ENCODE measurements at regions not wholly inside any gene's neighbourhood (a gene's known extent, or its start where the extent isn't known, plus 50 kb on each side); places are given as distances from the start of the nearest gene placed in this dataset.
"Not testable (repeated sequence)": the region's sequence is repeated elsewhere in the genome, so short reads cannot be mapped to it uniquely, and the experiment has no call there.

DNA sequence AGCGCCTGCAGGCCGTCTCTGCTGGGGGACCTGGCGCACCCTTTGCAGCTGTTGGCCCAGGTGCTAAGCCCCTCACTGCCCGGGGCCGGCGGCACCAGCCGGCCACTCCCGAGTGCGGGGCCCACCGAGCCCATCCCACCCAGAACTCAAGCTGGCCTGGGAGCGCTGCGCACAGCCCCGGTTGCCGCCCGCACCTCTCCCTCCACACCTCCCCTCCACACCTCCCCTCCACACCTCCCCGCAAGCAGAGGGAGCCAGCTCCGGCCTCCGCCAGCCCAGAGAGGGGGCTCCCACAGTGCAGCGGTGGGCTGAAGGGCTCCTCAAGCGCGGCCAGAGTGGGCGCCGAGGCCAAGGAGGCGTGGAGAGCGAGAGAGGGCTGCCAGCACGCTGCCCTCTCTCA, 177.8 kb upstream of the KAZN start:
- no peak for DNase-seq

DNA sequence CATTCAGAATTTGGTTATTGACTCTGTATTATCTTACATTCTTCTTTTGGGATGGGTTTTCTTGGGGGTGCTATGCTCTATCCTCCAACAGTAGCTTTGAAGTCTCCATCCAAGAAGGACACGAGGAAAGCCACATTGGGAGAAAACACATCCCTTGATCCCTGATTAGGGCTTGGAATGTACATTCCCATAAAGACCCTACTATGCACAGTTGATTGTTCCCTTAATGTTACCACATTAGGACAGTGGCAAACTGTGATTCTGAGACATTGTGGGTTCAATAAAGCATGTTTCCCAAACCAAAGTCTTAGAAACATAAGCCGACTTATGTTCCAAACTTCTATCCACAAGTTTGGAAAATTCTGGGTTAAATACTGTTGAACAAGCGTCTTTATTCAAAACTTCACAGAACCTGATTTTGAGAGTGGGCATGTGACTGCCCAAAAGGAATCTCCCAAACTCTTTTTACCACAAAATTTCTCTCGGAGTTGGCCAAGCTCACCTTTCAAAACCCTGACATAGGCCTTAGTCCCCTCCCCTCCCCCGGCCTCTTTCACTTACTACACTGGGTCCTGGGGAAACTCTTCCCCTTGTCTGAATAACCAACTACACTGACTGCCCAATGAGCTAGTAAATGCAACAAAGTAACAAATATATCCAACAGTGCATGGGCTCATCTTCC, 177.0 kb upstream of the KAZN start:
- no peak for DNase-seq

DNA sequence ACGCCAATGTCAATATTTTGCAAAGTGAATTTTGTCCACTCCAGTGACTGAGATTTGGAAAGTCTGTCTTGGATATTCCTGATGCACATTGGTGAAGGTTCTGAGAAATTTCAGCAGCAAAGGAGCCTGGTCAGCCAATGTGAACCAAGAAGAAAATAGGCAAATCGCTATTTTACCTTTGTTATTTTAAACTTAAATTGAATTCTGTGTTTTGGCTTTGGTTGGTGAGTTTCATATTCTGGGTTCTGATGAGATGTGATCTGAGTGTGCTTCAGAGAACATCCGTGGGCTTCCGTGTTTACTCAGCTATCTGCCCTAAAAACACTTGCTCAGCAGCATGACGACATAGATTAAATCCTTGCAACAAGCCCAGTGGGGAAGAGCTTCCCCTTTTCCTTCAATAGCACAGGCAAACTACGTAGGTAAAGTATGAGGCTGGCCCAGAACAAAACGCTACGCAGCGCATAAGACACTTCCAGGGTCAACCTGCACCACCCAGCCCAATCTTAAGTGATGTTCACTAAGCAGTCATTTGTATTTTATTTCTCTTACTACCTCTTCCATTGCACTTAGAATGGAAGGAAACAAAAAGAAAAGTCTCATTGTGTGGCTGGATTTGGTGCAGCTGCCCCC, 176.4 kb upstream of the KAZN start:
- DNase-seq = no peak

DNA sequence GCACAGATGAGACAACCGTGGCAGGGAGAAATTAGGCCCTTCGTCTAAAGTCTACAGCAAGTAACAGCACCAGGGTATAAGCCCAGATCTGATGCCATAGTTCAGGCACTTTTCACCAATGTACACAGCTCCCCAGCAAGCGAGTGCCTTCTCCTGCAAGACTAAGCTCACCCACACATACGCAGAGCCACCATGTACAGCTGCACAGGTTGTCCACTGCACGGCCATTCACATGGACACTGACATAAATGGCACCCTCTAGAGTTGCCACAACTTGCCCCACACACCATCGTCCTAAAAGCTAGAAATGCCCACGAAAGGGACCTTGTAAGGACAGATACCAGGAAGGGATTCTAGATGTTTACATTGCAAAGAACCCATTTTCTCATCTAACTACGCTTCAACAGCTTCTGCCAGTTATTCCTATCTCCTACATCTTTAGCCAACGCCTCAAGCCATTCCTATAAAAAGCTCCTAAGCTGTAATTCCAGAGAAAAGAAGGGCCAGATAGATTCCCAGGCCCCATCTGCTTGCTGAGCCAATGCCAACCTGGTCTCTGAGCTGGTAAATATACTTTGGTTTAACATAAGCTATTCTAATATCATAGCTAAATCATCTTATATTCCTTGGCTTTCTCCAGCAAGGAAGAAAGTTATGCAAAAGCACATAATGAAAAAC, 174.0 kb upstream of the KAZN start:
- no peak for DNase-seq

DNA sequence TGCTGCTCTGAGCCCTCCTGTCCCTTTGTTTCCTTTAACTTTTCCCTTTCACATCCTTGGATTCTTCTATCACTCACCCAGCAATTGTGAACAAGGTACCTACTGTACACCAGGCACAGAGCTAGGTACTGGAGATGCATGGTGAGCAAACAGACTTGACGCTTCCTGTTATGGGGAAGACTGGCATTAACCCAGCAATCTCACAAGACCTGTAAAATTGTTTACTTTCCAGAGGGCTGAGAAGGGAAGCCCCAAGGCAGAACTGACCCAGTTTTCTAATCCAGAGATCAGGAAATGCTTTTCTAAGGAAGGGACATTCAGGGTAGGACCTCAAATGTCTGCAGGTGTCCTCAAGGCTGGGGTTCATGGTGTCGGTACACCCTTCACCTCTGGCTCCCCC, 171.6 kb upstream of the KAZN start:
- DNase-seq = no peak

DNA sequence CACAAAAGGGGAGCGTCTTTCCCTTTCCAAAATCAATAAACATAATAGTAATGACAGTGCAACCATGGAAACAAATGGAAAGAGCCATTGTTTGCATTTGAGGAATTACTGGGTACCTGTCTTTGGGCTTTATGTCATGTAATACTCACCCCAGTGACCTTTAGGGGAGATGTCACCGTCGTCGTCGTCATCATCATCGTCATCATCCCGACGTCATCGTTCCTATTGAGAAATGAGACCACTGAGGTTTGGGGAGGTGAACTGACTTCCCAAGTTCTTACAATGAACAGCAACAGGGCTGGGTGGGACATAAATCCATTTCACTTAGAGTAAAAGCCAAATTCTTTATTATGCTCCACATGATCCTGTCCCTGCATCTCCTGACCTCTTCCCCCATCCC, 168.9 kb upstream of the KAZN start:
- DNase-seq = no peak

DNA sequence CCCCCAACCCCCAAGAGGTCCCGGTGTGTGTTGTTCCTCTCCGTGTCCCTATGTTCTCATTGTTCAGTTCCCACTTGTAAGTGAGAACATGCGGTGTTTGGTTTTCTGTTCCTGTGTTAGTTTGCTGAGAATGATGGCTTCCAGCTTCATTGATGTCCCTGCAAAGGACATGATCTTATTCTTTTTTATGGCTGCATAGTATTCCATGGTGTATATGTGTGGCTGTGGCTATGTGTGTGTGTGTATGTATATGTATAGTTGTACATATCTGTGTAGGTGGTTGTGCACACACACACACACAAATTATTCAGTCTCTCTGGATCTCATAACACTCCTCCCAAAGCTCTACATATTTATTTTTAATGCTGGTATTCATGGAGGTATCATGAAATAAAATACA, 165.8 kb upstream of the KAZN start:
- DNase-seq = not testable (repeated sequence)

DNA sequence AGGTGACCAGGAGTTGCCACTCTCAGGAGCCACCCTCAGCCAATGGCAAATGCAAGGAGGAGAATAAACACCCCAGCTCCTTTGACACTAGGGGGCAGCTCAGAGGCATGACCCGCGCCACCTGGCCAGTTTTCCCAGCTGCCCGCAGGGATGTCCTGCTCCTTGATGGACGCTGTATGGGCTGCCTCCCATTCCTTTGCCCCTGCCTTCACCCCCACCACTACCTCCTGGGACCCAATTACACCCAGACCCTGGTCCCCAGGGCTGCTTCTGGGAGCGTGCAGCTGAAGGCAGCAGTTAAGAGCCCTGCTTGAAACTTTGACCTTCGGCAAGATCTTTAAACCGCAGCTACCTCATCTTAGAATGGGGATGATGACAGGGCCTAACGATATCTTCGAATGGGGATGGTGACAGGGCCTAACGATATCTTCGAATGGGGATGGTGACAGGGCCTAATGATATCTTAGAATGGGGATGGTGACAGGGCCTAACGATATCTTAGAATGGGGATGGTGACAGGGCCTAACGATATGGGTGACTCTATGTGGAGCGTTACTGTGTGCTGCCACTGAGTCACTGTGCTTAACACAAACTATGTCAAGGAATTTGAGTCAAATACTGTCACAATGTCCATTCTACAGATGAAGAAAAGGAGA, 163.0 kb upstream of the KAZN start:
- DNase-seq = no peak

DNA sequence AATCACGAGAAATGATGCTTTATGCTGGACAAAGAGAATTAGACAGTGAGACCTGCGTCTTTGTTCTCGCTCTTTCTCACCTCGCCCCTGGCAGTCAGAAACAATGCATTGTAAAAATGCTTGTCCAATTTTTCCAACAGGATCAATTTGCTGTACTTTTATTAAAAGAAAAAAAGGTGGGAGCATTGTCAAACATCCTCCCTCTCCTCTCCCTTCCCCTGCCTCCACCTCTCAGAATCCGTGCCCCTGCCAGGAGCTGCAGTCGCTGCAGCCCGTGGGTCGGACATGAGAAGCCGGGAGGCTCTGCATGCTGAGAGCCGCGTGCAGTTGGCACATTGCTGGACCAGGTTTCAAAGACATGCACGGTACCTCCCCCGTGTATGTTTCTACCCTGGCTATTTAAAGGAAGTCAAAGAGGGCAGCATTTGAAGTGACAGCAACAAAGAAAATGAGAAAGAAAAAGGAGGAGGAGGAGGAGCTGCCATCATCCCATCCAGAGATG, 161.0 kb upstream of the KAZN start:
- no peak for DNase-seq

DNA sequence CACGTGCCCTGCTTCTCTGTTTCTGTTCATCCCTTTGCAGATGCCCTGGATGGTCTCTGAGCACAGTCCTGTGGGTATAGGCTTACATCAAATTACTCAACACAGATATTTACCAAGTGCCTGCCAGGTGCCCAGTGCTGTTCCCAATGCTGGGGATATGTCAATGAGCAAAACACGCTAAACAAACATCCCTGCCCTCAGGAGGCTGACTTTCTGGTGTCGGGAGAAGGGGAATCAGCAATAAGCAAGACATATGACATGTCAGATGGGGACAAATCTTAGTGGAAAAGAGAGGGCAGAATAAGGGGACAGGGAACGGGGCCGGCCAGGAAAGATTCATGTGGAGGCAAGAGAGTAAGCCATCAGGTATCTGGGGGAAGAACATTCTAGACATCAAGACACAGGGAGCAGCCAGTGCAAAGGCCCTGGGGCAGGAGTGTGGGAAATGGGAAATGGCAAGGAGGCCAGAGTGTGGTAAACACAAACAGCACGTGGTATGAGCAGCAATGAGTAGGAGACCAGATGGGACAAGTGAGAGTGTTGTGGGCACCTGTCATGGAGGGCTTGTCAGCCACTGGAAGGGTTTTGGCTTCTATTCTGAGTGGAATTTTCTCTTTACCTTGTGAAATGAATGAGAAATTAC, 160.2 kb upstream of the KAZN start:
- DNase-seq = no peak

DNA sequence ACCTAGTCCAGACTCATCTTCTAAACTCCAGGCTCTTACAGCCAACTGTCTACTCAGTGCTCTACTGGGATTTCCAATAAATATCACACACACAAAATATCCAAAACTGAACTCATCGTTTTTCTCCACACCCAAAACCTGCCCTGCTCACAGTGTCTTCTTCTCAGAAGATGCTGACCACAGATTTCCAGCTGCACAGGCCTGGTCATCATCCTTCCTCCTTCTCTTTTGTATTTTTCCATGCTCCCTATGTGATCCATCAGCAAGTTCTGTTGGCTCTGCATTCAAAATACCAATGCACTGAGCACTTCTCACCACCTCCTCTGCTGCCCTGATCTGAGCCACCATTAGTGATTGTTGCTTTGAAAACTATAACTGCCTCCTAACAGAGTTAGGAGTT, 159.5 kb upstream of the KAZN start:
- DNase-seq = no peak

DNA sequence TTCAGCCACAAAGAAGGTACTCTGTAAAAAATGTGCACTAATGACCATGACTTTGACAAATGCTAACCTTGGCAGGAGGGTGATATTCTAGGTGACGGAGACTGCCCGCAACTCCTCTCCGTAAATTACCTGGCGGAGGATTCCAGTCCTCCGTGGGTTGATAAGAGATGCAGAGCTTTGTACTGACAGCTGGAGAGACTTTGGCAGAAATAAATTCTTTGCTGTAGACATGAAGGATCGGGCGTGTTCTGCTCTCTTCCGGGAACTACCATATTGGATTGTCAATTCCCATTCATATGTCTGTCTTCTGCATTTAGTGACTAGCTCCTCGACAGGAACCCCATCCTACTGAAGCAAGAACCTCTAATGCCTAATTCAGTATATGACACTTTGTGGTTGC, 158.3 kb upstream of the KAZN start:
- DNase-seq = no peak

DNA sequence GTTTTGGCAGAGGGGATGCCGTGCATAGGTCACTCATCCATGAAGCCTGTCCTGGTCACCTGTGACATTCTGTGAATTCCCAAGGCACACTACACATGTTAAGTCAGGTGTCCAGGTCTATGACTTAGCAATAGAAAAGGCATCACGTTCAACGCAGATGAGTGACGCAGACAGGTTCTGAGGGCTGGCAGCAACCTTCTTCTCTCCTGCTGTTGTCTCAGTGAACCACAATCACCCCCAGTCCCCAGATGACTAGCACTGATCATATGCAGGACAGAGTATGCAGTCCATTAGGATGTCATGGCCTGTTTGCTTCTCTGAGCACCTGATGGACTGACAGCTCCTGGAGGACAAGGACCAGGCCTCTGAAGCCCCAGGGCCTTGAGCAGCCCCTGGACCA, 157.8 kb upstream of the KAZN start:
- DNase-seq = no peak

DNA sequence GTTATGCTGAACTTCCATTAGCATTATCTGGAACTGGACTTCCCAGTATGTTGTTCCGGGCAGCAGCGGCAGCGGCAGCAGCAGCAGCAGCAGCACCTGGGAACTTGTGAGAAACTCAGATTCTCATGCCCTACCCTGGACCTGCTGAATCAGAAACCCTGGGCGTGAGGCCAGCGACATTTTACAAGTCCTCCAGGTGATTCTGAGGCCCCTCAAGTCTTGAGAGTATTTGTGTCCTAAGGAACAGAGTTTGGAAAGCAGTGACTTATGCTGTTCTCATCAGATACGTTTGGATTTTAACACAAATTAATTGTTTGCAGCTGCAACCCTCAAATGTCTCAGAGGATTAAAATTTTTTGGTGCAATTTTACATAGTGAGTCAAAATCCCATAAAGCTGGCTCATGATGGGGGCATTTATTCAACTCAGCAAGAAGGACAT, 157.2 kb upstream of the KAZN start:
- no peak for DNase-seq

DNA sequence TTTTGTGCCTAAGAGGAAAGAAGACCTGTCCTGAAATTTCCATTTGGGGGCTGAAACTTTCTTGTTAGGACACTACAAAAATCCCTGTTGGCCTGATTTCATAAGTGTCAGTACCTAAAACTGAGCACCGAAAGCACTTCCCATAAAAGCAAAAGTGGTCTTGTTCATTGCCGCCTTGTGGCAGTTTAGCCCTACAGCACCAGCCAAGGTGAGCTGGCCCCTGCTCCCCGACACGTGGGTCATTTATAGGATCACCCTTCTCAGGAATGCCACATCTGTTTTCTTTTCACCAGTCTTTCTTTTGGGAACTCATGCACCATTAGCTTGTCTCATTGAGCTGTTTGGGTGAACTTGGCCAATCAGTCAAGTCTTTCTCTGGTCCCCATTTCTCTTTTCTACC, 155.8 kb upstream of the KAZN start:
- no peak for DNase-seq

DNA sequence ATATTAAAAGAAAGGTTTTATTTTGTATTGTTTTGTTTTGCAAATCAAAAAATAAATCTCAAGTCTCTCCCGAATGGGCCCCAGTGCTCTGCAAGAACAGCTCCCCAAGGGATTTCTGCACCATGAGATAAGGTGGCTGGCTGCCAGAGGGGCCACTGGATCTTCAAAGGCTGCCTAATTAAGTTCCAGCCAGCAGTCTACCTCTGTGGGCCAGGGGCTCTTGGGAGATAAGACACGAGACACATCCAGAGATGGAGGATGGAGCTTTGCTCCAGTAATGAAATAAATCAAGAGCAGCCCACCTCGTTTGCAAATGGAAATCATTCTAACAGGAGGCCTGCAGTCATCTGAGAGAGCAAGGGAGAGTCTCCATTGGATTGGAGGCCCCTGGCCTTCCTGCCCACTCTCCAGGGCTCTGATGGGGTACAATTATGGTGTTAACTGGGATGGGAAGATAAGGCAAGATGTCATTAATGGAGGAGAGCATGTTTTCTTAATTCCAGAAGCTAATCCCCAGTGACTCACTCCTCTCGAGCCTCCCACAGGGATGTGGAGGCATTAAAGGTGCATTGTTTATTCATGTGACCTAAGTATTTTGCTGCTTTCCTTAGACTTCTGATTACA, 155.2 kb upstream of the KAZN start:
- DNase-seq = peak; percentile 10

DNA sequence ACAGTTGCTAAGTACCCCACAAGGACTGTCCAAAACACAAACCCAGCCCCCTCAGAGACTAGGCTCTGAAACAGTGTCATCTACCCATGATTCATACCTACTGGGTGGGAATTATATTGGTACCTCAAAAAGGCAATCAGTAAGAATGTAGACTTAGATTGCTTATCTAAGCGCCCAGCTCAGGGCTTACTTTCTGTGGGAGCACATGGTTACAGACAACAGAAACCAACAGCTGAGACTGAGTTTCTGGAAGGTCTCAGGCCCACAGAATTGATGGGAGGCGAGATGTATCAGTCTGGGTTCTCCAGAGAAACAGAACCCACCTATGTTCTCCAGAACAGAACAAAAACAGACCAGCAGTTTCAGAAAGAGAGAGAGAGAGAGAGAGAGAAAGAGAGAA, 147.3 kb upstream of the KAZN start:
- DNase-seq = no peak

DNA sequence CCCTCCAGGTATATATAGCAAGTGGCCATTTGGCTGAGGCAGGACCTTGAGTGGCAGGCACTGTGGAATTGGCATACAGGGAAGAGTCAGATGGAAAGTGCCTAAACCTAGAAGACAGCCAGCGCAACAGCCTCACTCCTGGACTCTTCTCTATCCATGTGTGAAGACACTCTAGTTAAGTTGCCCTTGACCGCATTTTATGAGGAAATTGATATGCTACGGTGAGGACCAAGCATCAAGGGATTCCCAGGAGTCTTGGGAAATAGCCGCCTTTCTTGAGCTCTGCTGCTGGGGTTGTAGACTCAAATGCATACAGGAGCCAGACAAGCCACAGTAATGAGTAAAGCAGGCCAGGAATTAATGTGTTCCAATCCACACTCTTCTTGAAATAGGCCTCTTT, 145.9 kb upstream of the KAZN start:
- DNase-seq = no peak

DNA sequence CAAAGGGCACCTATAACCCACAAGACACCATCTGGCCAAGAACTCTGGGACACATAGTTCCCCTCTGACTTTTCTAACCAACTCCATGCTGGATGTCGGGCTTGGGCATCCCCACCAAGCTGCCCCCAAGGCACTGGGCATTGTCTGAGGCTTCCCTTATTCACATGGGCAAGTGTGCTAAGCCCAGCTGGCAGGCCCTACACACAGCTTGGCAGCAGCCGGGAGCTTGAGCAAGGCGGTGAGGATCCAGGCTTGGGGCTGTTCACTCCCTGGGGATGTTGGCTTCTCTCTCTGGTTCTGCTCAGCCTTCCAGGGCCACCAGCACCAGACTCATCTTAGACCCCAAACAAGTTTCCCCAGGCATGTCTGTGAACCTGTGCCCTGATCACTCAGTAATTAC, 138.3 kb upstream of the KAZN start:
- DNase-seq = no peak

DNA sequence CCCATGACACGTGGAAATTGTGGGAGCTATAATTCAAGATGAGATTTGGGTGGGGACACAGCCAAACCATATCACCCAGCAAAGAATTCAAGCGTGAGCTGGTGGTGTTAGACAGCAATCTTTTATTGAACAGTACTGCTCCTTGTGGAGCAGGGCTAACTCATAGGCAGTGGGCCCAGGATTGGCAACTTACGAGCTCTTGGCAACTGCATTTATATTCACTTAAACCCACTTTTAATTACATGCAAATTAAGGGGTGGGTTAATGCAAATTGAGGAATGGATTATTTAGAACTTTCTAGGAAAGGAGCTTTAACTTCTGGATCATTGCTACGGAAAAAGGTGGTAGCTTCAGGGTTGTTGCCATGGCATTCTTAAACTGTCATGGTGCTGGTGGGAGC, 135.6 kb upstream of the KAZN start:
- DNase-seq = no peak

DNA sequence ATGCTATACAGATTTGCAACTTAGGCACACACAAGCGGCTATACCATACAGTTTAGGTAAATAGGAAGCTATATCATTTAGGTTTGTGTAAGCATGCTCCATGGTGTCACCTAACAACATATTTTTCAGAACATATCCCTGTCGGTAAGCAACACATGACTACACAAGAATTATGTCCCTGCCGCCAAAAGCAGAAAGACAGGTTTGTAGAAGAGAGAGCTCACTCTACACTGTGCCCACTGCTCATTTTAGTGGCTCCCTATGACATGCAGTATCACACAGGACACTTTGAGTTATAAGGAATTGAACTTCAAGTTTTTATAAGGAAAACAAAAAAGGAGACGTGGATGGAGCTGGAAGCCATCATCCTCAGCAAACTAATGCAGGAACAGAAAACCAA, 132.5 kb upstream of the KAZN start:
- no peak for DNase-seq

DNA sequence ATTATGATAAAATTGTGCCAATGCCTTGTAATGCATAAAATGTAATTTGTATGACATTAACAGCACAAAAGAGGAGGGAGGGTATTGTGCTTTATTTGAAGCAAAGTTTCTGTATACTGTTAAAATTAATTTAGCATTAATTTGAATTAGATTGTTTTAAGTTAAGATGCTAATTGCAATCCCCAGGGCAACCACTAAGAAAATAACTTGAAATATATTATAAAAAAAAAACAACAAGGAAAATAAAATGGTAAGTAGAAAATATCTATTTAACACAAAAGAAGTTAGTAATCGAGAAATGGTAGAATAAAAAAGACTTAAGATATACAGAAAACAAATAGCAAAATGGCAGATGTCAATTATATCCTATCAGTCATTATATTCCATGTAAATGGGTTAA, 131.4 kb upstream of the KAZN start:
- no peak for DNase-seq

DNA sequence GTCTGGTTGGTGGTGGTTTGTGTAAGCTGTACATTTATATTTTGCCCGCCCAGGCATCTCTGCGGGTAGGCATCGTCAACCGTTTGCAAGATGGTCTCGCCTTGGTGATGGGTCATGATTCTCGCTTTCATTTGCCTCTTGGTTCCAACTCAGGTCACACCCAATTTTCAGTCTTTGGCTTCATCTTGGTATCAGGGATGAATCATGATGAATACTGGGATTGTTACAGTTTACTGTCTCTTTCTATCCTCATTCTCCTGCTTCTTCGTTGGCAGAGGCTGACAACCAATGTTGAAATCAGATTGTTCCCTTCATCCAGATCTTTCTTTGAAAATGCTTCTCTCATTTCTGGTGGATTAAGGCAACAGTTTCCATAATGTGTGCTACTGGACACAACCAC, 129.7 kb upstream of the KAZN start:
- DNase-seq = no peak
